GM19452 (cell line): ENCODE measurements at regions not wholly inside any gene's neighbourhood (a gene's known extent, or its start where the extent isn't known, plus 50 kb on each side); places are given as distances from the start of the nearest gene placed in this dataset.

Source experiments
- ATAC-seq: cut with Tn5 transposase; IDR thresholded peaks from one replicate; pipeline ENCODE4 v1.9.1; 2021; ENCODE audit not compliant: unreplicated experiment

- ATAC-seq = no peak
Observed at GRCh38 chr13:59461411-59461810, 702.3 kb downstream of the DIAPH3 start.

- ATAC-seq = no peak
Observed at GRCh38 chr13:59463023-59463422, 700.7 kb downstream of the DIAPH3 start.

DNA sequence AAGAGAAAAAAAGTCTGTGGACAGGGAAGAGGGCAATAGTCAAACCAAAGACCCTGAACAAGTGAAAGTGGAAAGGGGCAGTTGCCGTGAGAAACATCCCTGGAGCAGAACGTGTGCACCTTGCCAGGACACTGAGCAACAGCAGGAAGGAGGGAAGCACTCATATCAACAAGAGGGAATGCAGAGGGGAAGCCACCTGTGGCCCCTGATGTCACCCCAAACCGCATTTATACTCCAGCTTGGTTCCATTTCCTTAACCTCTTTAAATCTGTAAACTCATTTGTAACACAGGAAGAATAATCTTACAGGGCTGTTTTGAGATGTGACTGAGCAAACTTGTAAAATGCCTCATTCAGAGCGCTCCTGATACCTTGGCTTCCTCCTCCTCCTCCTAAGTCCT, 698.8 kb downstream of the DIAPH3 start:
- no peak for ATAC-seq

DNA sequence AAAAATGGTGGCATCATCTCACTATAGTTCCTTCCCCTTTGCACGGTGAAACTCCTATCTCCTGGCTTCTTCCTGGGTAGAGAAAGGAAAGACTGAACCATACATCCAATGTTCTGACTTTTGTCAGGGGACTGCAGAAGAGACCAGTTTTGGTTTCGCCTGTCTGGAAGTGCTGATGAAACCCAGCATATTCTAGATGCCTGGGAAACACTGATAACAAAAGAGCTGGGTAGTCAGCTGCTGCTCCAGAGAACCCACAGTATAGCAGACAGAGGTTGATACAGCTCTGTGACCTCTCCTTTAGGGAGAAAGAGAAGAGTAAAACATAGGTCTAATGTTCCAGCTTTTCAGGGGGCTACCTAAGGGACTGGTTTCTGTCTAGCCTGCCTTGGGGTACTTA, 695.3 kb downstream of the DIAPH3 start:
- ATAC-seq = no peak

- no peak for ATAC-seq
Observed at GRCh38 chr13:59471106-59471505, 692.6 kb downstream of the DIAPH3 start.

DNA sequence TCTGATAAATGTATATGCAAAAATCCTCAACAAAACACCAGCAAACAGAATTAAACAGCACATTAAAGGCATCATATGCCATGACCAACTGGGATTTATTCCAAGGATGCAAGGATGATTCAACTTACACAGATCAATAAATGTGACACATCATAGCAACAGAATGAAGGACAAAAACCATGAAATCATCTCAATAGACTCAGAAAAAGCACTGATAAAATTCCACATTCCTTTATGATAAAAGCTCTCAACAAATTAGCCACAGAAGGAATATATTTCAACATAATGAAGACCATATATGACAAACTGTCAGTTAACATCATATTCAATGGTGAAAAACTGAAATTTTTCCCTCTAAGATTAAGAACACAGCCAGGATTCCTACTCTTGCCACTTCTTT, 691.6 kb downstream of the DIAPH3 start:
- ATAC-seq = no peak

DNA sequence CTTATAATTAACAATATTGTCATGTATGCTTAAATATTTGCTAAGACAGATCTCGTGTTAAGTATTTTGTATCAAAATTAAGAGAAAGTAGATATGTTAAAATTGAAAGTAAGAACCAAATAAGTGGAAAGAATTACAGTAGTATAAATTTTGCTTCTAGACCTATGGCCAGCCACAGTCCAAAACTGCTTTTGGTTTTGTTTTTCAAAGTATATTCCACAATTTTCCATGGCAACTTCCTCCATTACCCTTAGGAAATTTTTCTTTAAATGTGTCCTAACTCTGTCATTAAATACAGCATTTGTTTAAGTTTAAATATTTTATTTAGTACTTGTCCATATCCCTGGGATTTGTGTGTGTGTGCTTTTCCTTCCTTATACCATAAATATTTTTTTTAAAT, 689.0 kb downstream of the DIAPH3 start:
- no peak for ATAC-seq

DNA sequence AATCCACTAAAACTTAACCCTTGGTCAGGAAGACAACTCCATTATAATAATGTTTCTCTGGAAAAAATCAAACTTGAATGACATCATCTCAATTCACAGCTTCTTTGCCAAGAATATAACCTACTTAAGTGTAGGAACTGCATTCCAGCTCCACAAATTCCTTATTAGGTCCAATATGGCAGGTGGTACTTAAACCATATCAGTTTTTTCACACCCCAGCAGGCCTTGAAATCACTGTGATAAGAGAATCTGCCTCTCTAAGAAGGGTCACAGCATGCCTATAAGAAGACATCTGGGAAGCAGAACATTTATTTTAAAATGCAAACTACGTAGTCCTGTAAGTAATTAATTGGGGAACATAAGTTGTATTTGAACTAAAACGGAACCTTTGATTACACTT, 687.8 kb downstream of the DIAPH3 start:
- ATAC-seq = no peak

DNA sequence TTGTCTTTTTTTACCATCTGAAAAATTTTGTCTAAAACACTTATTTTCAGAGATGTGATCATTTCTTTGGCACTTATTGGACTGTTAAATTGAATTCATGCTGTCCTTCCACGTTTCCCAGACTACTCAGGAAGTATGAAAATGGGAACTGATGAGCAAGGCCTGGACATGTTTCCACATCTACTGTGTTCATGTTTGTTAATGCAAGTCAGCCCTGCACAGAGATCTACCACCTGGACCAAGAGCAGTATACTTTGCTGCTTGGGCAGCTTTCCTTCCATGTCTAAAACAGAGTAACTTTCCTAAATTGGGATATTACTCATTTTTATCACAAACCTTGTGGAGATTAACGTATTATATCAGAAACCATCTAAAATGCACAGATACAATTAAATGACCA, 687.4 kb downstream of the DIAPH3 start:
- no peak for ATAC-seq

DNA sequence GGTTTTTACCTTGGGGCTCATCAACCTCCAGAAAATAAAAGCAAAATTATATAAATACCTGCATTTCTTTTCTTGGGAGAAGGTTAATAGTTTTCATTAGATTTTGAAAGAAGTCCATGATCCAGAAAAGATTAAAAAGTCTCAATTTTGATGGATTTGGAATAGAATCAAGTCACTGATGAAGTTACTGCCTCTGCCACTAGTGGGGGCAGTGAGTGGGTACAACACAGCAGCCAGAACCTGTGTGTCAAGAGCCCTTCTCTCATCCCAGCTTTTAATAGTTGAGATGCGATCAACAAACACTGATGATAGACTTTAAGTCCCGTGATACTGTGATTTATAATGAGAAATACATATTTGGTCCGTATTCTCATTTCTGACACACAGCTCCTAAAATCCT, 686.7 kb downstream of the DIAPH3 start:
- no peak for ATAC-seq

DNA sequence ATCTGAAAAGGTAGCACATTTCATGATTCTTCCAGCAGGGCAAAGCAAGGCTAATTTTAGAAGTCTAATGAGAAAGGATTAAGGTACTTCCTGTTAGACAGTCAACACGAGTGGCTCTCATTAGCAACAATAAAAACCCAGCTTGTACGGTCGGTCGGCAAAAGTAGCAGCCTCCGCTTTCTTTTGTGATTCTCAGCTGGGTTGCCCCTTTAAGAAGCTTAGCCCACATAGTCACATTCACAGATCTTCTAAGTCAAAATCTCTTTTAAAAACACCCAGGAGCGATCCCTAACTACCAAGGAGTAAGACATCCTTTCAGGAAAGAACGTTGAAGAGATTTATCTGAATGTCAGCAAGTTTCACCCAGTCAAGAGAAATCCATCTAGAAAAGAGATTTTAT, 684.8 kb downstream of the DIAPH3 start:
- ATAC-seq = no peak

DNA sequence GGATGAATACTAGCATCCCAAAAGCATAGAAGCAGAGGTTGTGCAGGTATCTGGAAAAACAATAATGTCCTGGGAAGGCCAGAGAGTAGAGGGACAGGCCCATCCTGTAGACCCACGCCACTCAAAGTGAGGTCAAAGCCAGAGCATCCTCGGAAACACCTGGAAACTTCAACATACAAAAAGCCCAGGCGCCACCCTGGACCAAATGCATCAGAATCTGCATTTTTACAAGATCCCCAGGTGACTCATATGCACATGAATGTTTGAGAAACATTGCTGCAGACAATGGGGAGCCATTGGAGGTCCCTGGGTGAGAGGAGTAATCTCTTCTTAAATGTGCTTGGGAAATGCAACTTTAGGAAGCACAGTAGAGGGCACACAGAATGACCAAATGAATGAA, 684.1 kb downstream of the DIAPH3 start:
- ATAC-seq = no peak

GRCh38 chr13:59480396-59481259, 683.1 kb downstream of the DIAPH3 start:
- no peak for ATAC-seq

- no peak for ATAC-seq
Observed at GRCh38 chr13:59483501-59484145, 680.1 kb downstream of the DIAPH3 start.

DNA sequence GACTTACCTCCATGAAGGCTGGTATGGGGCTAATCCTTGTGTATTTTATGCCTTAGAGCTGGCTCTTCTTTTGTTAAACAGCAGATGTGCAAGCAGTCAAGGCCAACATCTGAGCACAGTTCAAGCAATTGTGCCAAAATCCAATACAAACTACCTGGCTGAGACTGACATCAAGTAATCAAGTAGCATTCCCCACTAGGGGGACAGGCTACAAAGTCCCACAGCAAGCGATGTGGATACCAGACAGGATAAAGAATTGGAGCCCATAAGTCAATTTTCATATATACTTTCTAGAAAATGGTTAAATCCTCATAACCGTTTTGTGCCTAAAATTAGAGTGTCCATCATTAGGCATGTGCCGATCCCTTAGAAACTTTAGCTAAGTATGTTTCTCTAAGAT, 675.8 kb downstream of the DIAPH3 start:
- no peak for ATAC-seq

GRCh38 chr13:59488436-59488835, 675.3 kb downstream of the DIAPH3 start:
- ATAC-seq = no peak

GRCh38 chr13:59490651-59491050, 673.1 kb downstream of the DIAPH3 start:
- no peak for ATAC-seq

DNA sequence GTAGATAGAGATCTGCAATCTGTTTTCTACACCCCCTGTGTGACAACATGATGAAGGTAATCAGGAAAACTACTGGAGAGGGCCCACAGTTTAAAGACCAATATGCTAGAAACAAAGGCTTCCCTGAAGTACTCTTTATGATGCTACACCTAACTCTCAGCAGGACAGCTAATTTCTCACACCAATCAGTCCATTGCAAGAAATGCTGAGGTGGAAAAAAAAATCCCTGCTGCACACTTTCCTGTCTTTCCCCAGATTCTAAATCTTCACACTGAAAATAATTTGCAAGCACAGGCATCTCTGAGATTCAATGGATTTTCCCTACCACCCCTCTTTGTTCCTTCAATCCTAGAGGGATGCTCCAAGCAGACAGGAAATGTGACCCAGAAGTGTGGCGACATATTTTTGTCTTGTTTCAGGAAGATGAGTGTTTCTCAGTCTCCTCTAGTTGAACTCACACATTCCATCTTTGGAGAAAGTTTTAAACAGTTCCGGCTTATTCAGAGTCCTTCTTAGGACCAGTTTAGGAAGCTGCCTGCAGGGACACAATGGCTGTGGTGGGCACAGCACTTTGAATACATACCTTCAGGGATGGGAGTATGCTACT, 671.6 kb downstream of the DIAPH3 start:
- ATAC-seq = no peak

- no peak for ATAC-seq
Observed at GRCh38 chr13:59493436-59493965, 670.2 kb downstream of the DIAPH3 start.

- no peak for ATAC-seq
Observed at GRCh38 chr13:59494151-59494550, 669.6 kb downstream of the DIAPH3 start.

DNA sequence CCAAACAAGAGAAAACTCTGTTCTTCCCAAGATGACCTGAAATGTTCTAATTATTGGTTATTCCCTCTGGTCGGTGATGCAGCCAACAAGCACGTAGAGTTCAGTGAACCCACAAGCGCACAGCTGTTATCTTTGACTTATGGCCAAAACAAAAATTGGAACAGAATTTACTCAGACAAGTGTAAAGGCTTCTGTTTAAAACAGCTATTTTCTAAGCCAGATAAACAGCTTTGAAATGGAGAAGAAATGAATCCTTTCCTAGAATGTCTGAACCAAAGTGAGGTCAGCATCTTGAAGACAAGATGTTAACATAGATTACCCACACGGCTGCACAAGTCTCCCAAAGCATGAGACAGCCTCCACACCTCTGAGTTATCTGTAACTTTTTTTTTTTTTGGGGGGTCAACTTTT, 669.2 kb downstream of the DIAPH3 start:
- ATAC-seq = no peak

DNA sequence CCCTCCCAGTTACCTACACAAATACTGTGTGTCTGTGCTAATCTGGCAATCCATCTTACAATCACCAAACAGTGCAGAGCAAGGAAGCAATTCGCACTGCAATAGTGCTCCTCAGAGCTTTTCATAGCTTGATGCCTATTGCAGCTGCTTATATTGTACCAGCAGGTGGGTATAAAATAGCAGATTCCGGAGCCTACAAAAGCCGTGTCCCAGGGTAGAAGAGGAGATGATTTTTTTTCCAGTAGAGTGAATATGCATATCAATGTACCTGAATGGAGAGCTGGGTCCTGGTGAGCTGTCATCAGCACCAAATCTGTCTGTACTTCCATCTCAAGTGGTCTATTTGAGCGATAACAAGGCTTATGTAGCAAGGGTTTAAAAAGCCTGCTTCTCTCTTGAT, 668.4 kb downstream of the DIAPH3 start:
- ATAC-seq = no peak
